RPMI7951 (cell line): ENCODE measurements at regions not wholly inside any gene's neighbourhood (a gene's known extent, or its start where the extent isn't known, plus 50 kb on each side); places are given as distances from the start of the nearest gene placed in this dataset.
A peak's percentile ranks its signal among the peaks of the same experiment; 100 is the strongest.
"Not testable (repeated sequence)": the region's sequence is repeated elsewhere in the genome, so short reads cannot be mapped to it uniquely, and the experiment has no call there.

Experiments
- DNase-seq: peaks from one replicate; pipeline ENCODE4 v3.0.0-alpha.2; 2012; ENCODE audit warnings: low read depth

- no peak for DNase-seq
These were observed 503.5 kb upstream of the BCHE start for GRCh38 chr3:166340604-166341266.

GRCh38 chr3:166324401-166324800 is 487.2 kb upstream of the BCHE start:
- DNase-seq, result no peak

GRCh38 chr3:166322391-166322790 is 485.2 kb upstream of the BCHE start:
- no peak for DNase-seq

GRCh38 chr3:166307756-166308350 is 470.6 kb upstream of the BCHE start:
- DNase-seq, result no peak

GRCh38 chr3:166304584-166304983 is 467.4 kb upstream of the BCHE start:
- no peak for DNase-seq

- no peak for DNase-seq
These were observed 466.5 kb upstream of the BCHE start for GRCh38 chr3:166303681-166304080.

GRCh38 chr3:166302331-166302730 is 465.1 kb upstream of the BCHE start:
- no peak for DNase-seq

- no peak for DNase-seq
These were observed 459.1 kb upstream of the BCHE start for GRCh38 chr3:166296179-166296783.

- no peak for DNase-seq
These were observed 454.1 kb upstream of the BCHE start for GRCh38 chr3:166291186-166291955.

GRCh38 chr3:166285001-166285400 is 447.8 kb upstream of the BCHE start:
- no peak for DNase-seq

- DNase-seq, result peak; percentile 29
These were observed 446.6 kb upstream of the BCHE start for GRCh38 chr3:166283840-166284239.

GRCh38 chr3:166282931-166283330 is 445.7 kb upstream of the BCHE start:
- DNase-seq, result no peak

- no peak for DNase-seq
These were observed 442.4 kb upstream of the BCHE start for GRCh38 chr3:166279636-166280035.

GRCh38 chr3:166275024-166275390 is 437.8 kb upstream of the BCHE start:
- no peak for DNase-seq

- DNase-seq, result no peak
These were observed 437.3 kb upstream of the BCHE start for GRCh38 chr3:166274351-166275023.

GRCh38 chr3:166270429-166270828 is 433.2 kb upstream of the BCHE start:
- DNase-seq, result no peak

- DNase-seq, result no peak
These were observed 427.9 kb upstream of the BCHE start for GRCh38 chr3:166265153-166265552.

- no peak for DNase-seq
These were observed 426.2 kb upstream of the BCHE start for GRCh38 chr3:166263460-166263859.

- DNase-seq, result not testable (repeated sequence)
These were observed 421.1 kb upstream of the BCHE start for GRCh38 chr3:166258293-166258850.

- DNase-seq, result no peak
These were observed 420.5 kb upstream of the BCHE start for GRCh38 chr3:166257715-166258114.

- peak; percentile 15 for DNase-seq
These were observed 411.6 kb upstream of the BCHE start for GRCh38 chr3:166248784-166249183.

GRCh38 chr3:166243511-166243910 is 406.3 kb upstream of the BCHE start:
- DNase-seq, result no peak
